ENCODE measurements at regions not wholly inside any gene's neighbourhood (a gene's known extent, or its start where the extent isn't known, plus 50 kb on each side); places are given as distances from the start of the nearest gene placed in this dataset.

DNA sequence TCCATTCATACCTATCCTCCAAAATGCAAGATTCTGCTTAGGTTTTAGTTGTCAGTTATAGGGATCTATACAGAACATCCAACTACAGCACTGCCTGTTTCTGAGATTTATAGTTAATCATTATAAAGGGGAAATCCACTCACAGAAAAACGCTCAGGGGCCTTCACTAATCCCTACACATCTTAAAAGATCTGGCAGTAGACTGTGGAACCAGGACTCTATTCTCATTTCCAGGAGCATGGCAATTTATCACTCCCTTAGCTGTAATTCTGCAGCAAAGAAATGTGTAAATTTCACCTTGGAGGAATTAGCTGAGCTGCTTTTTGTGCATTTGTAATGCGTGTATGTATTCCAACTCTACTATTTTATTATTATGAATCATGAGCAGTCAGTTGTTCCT, 1128.1 kb upstream of the PRR20A start:
- no peak overlapping the region for H3K27ac ChIP-seq
- ChIA-PET CTCF (no interaction called here), POLR2A (ENCODE audit: low non-redundant PET) (no interaction called here)
- no peak for DNase-seq (ENCODE audit: low spot score)
- TF ChIP-seq CTCF (conservative IDR thresholded peaks at IDR 0.05; ENCODE audit: low read depth), result no peak

DNA sequence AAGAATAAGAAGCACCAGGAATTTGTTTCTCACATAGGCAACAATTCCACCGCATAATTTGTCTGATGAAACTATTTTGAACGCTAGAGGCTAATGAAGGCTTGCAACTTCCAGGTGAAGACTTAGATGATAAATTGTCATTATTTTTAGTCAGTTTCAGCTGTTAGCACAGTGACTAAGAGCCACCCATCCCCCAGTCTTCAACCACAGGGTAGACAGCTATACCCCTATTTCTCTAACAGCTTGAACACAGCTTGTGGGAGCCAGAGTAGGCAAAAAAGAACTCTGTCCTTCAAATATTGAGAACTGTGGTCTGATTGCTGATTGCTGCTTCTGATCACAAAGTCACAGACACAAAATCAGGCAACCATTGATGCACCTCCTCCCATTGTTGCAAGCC, 1124.8 kb upstream of the PRR20A start:
- POLR2A ChIA-PET (ENCODE audit: low non-redundant PET), result no interaction called here
- CTCF ChIA-PET, result no interaction called here
- no peak for DNase-seq (ENCODE audit: low spot score)
- no peak for TF ChIP-seq CTCF (conservative IDR thresholded peaks at IDR 0.05; ENCODE audit: low read depth)
- H3K27ac ChIP-seq, result no peak overlapping the region

DNA sequence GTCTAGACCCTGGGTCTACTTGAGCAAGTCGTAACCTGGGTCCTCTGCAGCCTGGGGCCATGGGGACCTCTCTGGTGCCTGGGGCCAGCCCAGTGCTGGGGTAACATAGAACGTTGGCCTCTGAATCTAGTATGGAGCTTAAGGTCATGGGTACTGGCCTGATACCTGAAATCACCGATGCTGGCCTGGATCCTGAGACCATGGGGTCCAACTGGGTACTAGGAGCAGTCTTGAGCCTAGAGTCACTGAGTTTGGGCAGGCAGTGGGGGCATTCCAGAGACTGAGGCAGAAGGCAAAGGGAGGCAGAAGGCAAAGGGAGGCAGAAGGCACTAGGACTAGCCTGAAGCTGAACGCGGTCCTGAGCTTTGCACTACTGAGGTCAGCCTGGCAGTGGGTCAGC, 1121.1 kb upstream of the PRR20A start:
- no peak for TF ChIP-seq CTCF (conservative IDR thresholded peaks at IDR 0.05; ENCODE audit: low read depth)
- POLR2A ChIA-PET (ENCODE audit: low non-redundant PET), result no interaction called here
- CTCF ChIA-PET, result no interaction called here
- DNase-seq (ENCODE audit: low spot score), result no peak
- H3K27ac ChIP-seq, result no peak overlapping the region

DNA sequence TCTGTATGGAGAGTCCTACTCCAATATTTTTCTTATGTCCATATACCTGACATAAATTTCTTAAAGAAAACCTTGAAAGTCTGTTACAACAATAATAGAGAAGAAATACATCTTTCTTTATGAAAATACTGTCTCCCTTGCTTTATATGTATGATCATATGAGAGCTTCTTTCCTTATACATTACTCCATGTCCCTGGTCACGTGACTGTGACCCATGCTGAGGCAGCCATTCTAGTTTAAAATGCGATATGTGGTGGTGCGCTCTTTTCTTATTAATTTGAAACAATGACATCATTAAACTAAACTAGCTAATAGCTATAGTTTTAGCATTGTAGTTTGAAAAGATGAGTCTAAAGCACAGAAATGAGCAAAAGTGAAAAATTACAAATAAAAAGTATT, 1120.3 kb upstream of the PRR20A start:
- H3K27ac ChIP-seq, result no peak overlapping the region
- ChIA-PET POLR2A (ENCODE audit: low non-redundant PET) (no interaction called here), CTCF (interaction anchor here (0.6 kb wide), 1 partner anchor 1415 kb away, joined by 3 read pairs; no protein-coding TSS in a partner anchor)
- no peak for DNase-seq (ENCODE audit: low spot score)
- no peak for TF ChIP-seq CTCF (conservative IDR thresholded peaks at IDR 0.05; ENCODE audit: low read depth)

DNA sequence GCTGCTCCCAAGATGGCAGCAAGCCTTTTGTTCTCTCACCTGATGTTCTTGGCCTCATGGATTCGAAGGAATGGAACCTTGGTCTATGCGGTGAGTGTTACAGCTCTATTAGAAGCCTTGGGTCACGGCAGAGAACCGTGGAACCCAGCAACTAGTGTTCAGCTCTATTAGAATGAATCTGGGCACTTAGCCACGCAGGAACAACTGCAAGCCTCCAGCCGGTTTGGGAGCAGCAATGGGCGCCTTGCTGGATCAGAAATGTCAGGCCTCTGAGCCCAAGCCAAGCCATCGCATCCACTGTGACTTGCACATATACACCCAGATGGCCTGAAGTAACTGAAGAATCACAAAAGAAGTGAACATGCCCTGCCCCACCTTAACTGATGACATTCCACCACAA, 1100.7 kb upstream of the PRR20A start:
- ChIA-PET CTCF (no interaction called here), POLR2A (ENCODE audit: low non-redundant PET) (no interaction called here)
- H3K27ac ChIP-seq, result no peak overlapping the region
- no peak for TF ChIP-seq CTCF (conservative IDR thresholded peaks at IDR 0.05; ENCODE audit: low read depth)
- no peak for DNase-seq (ENCODE audit: low spot score)

DNA sequence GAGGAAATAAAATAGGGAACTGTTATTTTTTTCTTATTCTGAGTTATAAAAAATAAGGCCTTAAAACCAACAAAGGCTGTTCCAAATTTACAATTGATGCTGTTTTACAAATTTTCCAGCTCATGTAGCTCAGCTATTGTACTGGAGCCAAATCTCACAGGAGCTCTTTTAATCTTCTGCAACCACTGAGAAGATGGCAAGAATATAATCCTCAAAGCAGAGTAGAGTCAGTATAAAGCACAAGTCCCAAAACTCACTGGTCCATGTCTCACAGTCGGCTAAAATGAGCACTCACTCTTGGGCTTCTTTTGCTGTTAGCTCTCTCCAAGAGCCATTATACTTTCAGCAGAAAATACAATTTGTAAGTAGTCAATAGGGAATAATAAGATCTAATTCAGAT, 1074.4 kb upstream of the PRR20A start:
- DNase-seq (ENCODE audit: low spot score), result no peak
- ChIA-PET POLR2A (ENCODE audit: low non-redundant PET) (no interaction called here), CTCF (interaction anchor here (0.7 kb wide), 1 partner anchor 294 kb away, joined by 3 read pairs; no protein-coding TSS in a partner anchor)
- TF ChIP-seq CTCF (conservative IDR thresholded peaks at IDR 0.05; ENCODE audit: low read depth), result no peak
- no peak overlapping the region for H3K27ac ChIP-seq

- DNase-seq (ENCODE audit: low spot score), result no peak
- H3K27ac ChIP-seq, result no peak overlapping the region
- ChIA-PET CTCF (no interaction called here), POLR2A (ENCODE audit: low non-redundant PET) (no interaction called here)
- TF ChIP-seq CTCF (conservative IDR thresholded peaks at IDR 0.05; ENCODE audit: low read depth), result no peak
These were observed 1038.1 kb upstream of the PRR20A start for GRCh38 chr13:56102641-56103040.

All from RWPE1 (cell line).